Testis (tissue), 2 donors: ENCODE measurements at regions not wholly inside any gene's neighbourhood (a gene's known extent, or its start where the extent isn't known, plus 50 kb on each side); places are given as distances from the start of the nearest gene placed in this dataset.
"Not testable (repeated sequence)": the region's sequence is repeated elsewhere in the genome, so short reads cannot be mapped to it uniquely, and the experiment has no call there.

Experiments
- CTCF ChIP-seq, 3 experiments: fragments of 450-650 bp in 2 of 3; fragments of 200-600 bp in 1 of 3; sonication (generic) in 1 of 3; IDR thresholded peaks; one replicate each; pipeline ENCODE4 v1.5.1; 2016 to 2019; ENCODE audit warnings: antibody characterized with exemption in 3 of 3, mild to moderate bottlenecking in 2 of 3, moderate library complexity in 1 of 3
- POLR2A ChIP-seq: fragments of 450-650 bp; IDR thresholded peaks from one replicate; pipeline ENCODE4 v1.6.1; 2017; ENCODE audit warnings: antibody characterized with exemption, mild to moderate bottlenecking, moderate library complexity

DNA sequence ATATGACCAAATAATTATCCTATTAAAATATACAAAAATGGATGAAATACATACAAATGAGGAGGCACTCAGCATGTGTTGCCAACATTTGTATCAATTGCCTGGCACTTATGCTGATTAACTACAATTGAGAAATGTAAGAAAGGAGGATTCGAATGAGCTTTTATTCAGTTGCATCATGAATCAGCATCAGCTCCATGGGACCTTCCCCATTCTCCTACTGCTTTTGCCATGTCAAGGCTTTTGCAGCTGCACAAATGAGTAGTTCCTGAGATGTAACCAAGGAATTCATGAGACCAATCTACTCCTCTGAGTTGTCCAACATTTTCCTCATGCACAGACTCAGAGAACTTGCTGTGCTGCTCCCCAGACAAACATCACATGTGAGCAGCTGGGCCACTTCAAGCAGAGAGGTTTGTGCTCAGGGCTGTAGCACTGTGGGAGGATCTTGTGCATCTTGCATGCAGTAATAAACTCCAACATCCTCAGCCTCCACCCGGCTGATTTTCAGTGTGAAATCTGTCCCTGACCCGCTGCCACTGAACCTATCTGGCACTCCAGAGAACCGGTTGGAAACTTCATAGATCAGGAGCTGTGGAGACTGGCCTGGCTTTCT is 504.3 kb downstream of the RPIA start:
- TF ChIP-seq CTCF (IDR thresholded peaks at IDR 0.05); POLR2A: not testable (repeated sequence)
